ENCODE measurements at regions not wholly inside any gene's neighbourhood (a gene's known extent, or its start where the extent isn't known, plus 50 kb on each side); places are given as distances from the start of the nearest gene placed in this dataset.

DNA sequence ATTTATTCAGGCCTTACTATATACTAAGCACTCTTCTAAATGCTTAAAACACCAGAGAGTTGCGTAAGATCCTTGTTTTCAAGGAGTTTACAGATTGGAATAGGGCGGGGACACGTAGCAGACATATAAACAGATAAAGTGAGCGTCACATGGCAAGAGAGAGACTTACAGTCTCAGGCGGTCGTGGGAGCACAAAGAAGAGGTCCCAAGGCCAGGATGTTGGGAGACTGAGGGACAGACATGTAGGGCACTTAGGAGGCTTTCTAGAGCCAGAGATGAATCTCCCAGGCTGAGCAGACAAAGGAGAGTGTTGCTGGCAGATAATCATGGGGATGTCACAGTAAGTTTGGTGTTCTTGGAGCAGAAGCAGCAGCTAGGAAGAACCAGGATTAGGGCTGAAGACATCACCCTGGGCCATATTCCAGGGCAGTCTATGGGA lies 119.1 kb upstream of the ANKFN1 start:
- no peak for TF ChIP-seq POLR2A (IDR thresholded peaks at IDR 0.05)
- TF ChIP-seq, protein P1, sequence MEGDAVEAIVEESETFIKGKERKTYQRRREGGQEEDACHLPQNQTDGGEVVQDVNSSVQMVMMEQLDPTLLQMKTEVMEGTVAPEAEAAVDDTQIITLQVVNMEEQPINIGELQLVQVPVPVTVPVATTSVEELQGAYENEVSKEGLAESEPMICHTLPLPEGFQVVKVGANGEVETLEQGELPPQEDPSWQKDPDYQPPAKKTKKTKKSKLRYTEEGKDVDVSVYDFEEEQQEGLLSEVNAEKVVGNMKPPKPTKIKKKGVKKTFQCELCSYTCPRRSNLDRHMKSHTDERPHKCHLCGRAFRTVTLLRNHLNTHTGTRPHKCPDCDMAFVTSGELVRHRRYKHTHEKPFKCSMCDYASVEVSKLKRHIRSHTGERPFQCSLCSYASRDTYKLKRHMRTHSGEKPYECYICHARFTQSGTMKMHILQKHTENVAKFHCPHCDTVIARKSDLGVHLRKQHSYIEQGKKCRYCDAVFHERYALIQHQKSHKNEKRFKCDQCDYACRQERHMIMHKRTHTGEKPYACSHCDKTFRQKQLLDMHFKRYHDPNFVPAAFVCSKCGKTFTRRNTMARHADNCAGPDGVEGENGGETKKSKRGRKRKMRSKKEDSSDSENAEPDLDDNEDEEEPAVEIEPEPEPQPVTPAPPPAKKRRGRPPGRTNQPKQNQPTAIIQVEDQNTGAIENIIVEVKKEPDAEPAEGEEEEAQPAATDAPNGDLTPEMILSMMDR (IDR thresholded peaks at IDR 0.05), result no peak

Measured in lower leg skin (tissue), 3 donors.